Kidney (tissue), 13 donors: ENCODE measurements at regions not wholly inside any gene's neighbourhood (a gene's known extent, or its start where the extent isn't known, plus 50 kb on each side); places are given as distances from the start of the nearest gene placed in this dataset.
A peak's percentile ranks its signal among the peaks of the same experiment; 100 is the strongest.

Source experiments
- DNase-seq, 5 donors: peaks; one replicate each; pipeline ENCODE4 v3.0.0-alpha.2; 2013 to 2020
- FAIRE-seq: peaks from 2 replicates; lab custom pipeline; 2012; peaks lifted over from hg19 to GRCh38; lab: Jason Lieb, UNC
- H3K27ac ChIP-seq, 2 donors: one replicate each; pipeline ENCODE4 v1.7.0; 2013; ENCODE audit warnings: low read depth in 2 of 2, low read length in 2 of 2, inconsistent platforms in 1 of 2
- H3K27me3 ChIP-seq: one replicate; pipeline ENCODE4 v1.7.1; 2013; ENCODE audit warnings: low read length, inconsistent platforms; ENCODE audit not compliant: control insufficient read depth, insufficient read depth
- H3K36me3 ChIP-seq, 3 donors: one replicate each; pipeline versions ENCODE4 v1.7.0 to v1.7.1; 2013; ENCODE audit warnings: low read length in 3 of 3, control low read depth in 1 of 3, inconsistent platforms in 1 of 3; ENCODE audit not compliant: insufficient read depth in 3 of 3, control insufficient read depth in 2 of 3
- H3K4me1 ChIP-seq, 3 donors: one replicate each; pipeline versions ENCODE4 v1.7.0 to v1.7.1; 2013; ENCODE audit warnings: low read length in 3 of 3, inconsistent platforms in 1 of 3, low read depth in 1 of 3; ENCODE audit not compliant: control insufficient read depth in 2 of 3, insufficient read depth in 2 of 3
- H3K4me3 ChIP-seq, 3 donors: one replicate each; pipeline versions ENCODE4 v1.7.0 to v1.8.1; 2013; ENCODE audit warnings: low read length in 3 of 3, control low read depth in 1 of 3, inconsistent platforms in 1 of 3
- H3K9ac ChIP-seq, 3 donors: one replicate each; pipeline versions ENCODE4 v1.7.0 to v1.7.1; 2013; ENCODE audit warnings: low read length in 3 of 3, control low read depth in 1 of 3, inconsistent platforms in 1 of 3
- H3K9me3 ChIP-seq, 3 donors: one replicate each; pipeline versions ENCODE4 v1.7.0 to v1.7.1; 2013; ENCODE audit warnings: low read length in 3 of 3, control low read depth in 1 of 3, inconsistent platforms in 1 of 3; ENCODE audit not compliant: control insufficient read depth in 2 of 3, insufficient read depth in 1 of 3
- CTCF ChIP-seq: IDR thresholded peaks from 3 replicates; pipeline ENCODE4 v1.5.1; 2012; ENCODE audit warnings: mild to moderate bottlenecking, moderate library complexity, borderline replicate concordance; ENCODE audit not compliant: insufficient read depth; ENCODE audit errors: extremely low read depth
- intact Hi-C: fragments of 100-400 bp; cut with DNase I; formaldehyde crosslinking; loops from one replicate; pipeline ENCODE4 v1.11.1; 2022
- donor health status: control.
- donor health status: control.
- donor health status: control.
- donor health status: control.
- donor health status: control.
- donor health status: DM: yes; HTN: yes; CAD: no.
- donor health status: Normal renal cell carcinoma (clear cell type).

- no peaks in the 10 kb centered on the region for H3K27me3 ChIP-seq
These were observed 363.1 kb upstream of the PTCHD4 start for GRCh38 chr6:48474136-48474535.

GRCh38 chr6:48472535-48472934, 361.5 kb upstream of the PTCHD4 start:
- no peak for DNase-seq
- Histone ChIP-seq H3K9ac (no peak overlapping the region), H3K4me3 (no peak overlapping the region), H3K36me3 (no peaks in the 10 kb centered on the region), H3K27me3 (no peaks in the 10 kb centered on the region), H3K4me1 (no peaks in the 10 kb centered on the region), H3K9me3 (no peaks in the 10 kb centered on the region), H3K27ac (no peak overlapping the region)
- no peak for FAIRE-seq
- TF ChIP-seq CTCF, result no peak
- intact Hi-C loops, result no loop called here

More at GRCh38 chr6:48474136-48474535, 363.1 kb upstream of the PTCHD4 start:
- FAIRE-seq (no peak), DNase-seq (no peak)
- H3K36me3 ChIP-seq, result no peaks in the 10 kb centered on the region
- intact Hi-C loops, result no loop called here
- H3K27ac ChIP-seq, result no peak overlapping the region
- no peak overlapping the region for H3K4me3 ChIP-seq
- no peaks in the 10 kb centered on the region for H3K4me1 ChIP-seq
- TF ChIP-seq CTCF, result no peak
- H3K9me3 ChIP-seq, result no peaks in the 10 kb centered on the region
- H3K9ac ChIP-seq, result no peak overlapping the region

GRCh38 chr6:48472091-48472490, 361.1 kb upstream of the PTCHD4 start:
- H3K27ac ChIP-seq, result no peak overlapping the region
- TF ChIP-seq CTCF, result no peak
- intact Hi-C loops, result no loop called here
- DNase-seq, result peak in 2 of 5 donors; percentile 3 to 77
- no peaks in the 10 kb centered on the region for H3K27me3 ChIP-seq
- H3K4me1 ChIP-seq, result no peaks in the 10 kb centered on the region
- no peaks in the 10 kb centered on the region for H3K9me3 ChIP-seq
- no peak for FAIRE-seq
- H3K4me3 ChIP-seq, result no peak overlapping the region
- H3K36me3 ChIP-seq, result no peaks in the 10 kb centered on the region
- H3K9ac ChIP-seq, result no peak overlapping the region

GRCh38 chr6:48471326-48471725, 360.3 kb upstream of the PTCHD4 start:
- Histone ChIP-seq H3K36me3 (no peaks in the 10 kb centered on the region), H3K27ac (no peak overlapping the region), H3K9ac (no peak overlapping the region), H3K4me3 (no peak overlapping the region), H3K9me3 (no peaks in the 10 kb centered on the region), H3K4me1 (no peaks in the 10 kb centered on the region), H3K27me3 (no peaks in the 10 kb centered on the region)
- FAIRE-seq (no peak), DNase-seq (no peak)
- intact Hi-C loops, result no loop called here
- TF ChIP-seq CTCF, result no peak
